GM12878 (cell line): ENCODE measurements at regions not wholly inside any gene's neighbourhood (a gene's known extent, or its start where the extent isn't known, plus 50 kb on each side); places are given as distances from the start of the nearest gene placed in this dataset.

Experiments
- ATAC-seq: fragments of 200-7000 bp; cut with Tn5 transposase; 3 replicates; pipeline ENCODE4 v1.9.1; 2020; ENCODE audit warnings: mild to moderate bottlenecking, moderate library complexity
- BruUV-seq: library from RNA; stranded (reverse); fragments of 400-500 nt; replicated peaks from 2 replicates; lab custom pipeline; 2021; lab: Mats Ljungman, UMichigan
- CTCF ChIA-PET: fragments of 300-600 bp; sonication (Branson Sonifier 250); formaldehyde crosslinking; extraction: SDS; loops from one replicate; lab custom pipeline; 2021; ENCODE audit warnings: inconsistent platforms; lab: Yijun Ruan, JAX
- POLR2A ChIA-PET: fragments of 350-600 bp; formaldehyde crosslinking; extraction: SDS; loops from one replicate; lab custom pipeline; 2021; ENCODE audit warnings: inconsistent platforms; lab: Charles Lee
- RAD21 ChIA-PET: fragments of 300-600 bp; sonication (Branson Sonifier 250); formaldehyde crosslinking; loops from one replicate; lab custom pipeline; 2023; ENCODE audit warnings: antibody characterized with exemption; ENCODE audit not compliant: unreplicated experiment; lab: Charles Lee
- SMC1A ChIA-PET: fragments of 300-600 bp; sonication (Branson Sonifier 250); formaldehyde crosslinking; loops from one replicate; lab custom pipeline; 2023; ENCODE audit not compliant: unreplicated experiment, uncharacterized antibody; lab: Charles Lee
- DNase-seq: peaks from one replicate; pipeline ENCODE4 v3.0.0-alpha.2; 2011; ENCODE audit warnings: low read depth, low spot score
- FAIRE-seq: peaks from 3 replicates; lab custom pipeline; 2011; peaks lifted over from hg19 to GRCh38; lab: Jason Lieb, UNC
- H2AFZ ChIP-seq: 2 replicates; pipeline ENCODE4 v1.6.0; 2011; ENCODE audit warnings: low read depth, low read length, control low read depth; ENCODE audit not compliant: control insufficient read depth
- H3K27ac ChIP-seq: 2 replicates; pipeline ENCODE4 v1.5.1; 2011; ENCODE audit warnings: control low read depth; ENCODE audit not compliant: control insufficient read depth, insufficient read depth
- H3K27me3 ChIP-seq, 2 experiments: replicated peaks in 1 of 2; 2 replicates each; pipeline versions ENCODE4 v1.6.0 to v1.6.1; 2011; ENCODE audit warnings: low read length in 1 of 2; ENCODE audit not compliant: control insufficient read depth in 2 of 2, insufficient read depth in 2 of 2
- H3K36me3 ChIP-seq, 2 experiments: 2 replicates each; pipeline ENCODE4 v1.5.1; 2011; ENCODE audit warnings: low read length in 1 of 2; ENCODE audit not compliant: control insufficient read depth in 2 of 2, insufficient read depth in 2 of 2
- H3K4me1 ChIP-seq: 2 replicates; pipeline ENCODE4 v1.6.1; 2011; ENCODE audit warnings: mild to moderate bottlenecking, low read length, moderate library complexity, mixed read lengths; ENCODE audit not compliant: control insufficient read depth, insufficient read depth
- H3K4me2 ChIP-seq: 2 replicates; pipeline ENCODE4 v1.6.0; 2011; ENCODE audit warnings: control low read depth; ENCODE audit not compliant: control insufficient read depth, insufficient read depth
- H3K4me3 ChIP-seq: fragments of 200-600 bp; sonication (generic); 2 replicates; pipeline ENCODE4 v1.5.1; 2016
- H3K79me2 ChIP-seq: 2 replicates; pipeline ENCODE4 v1.6.0; 2011; ENCODE audit warnings: low read length; ENCODE audit not compliant: control insufficient read depth, insufficient read depth
- H3K9ac ChIP-seq: 2 replicates; pipeline ENCODE4 v1.8.0; 2011; ENCODE audit warnings: low read length, control low read depth, mixed read lengths; ENCODE audit not compliant: control insufficient read depth, insufficient read depth
- H3K9me3 ChIP-seq: replicated peaks from 3 replicates; pipeline ENCODE4 v1.5.1; 2011; ENCODE audit warnings: mild to moderate bottlenecking, low read length; ENCODE audit not compliant: control insufficient read depth, insufficient read depth
- H4K20me1 ChIP-seq: 2 replicates; pipeline ENCODE4 v1.6.0; 2011; ENCODE audit not compliant: control insufficient read depth, insufficient read depth
- CBFB ChIP-seq: IDR thresholded peaks from 2 replicates; pipeline ENCODE4 v1.6.1; 2016; ENCODE audit warnings: antibody characterized with exemption, low read depth
- CBX3 ChIP-seq: fragments of 200-600 bp; sonication (generic); IDR thresholded peaks from 2 replicates; pipeline ENCODE4 v1.6.1; 2016; ENCODE audit warnings: low read depth, borderline replicate concordance
- CREB1 ChIP-seq: IDR thresholded peaks from 2 replicates; pipeline ENCODE4 v1.6.1; 2012; ENCODE audit warnings: low read depth, mild to moderate bottlenecking, inconsistent platforms
- HSF1 ChIP-seq: fragments of 150-350 bp; IDR thresholded peaks from 2 replicates; pipeline ENCODE4 v1.6.1; 2014; ENCODE audit warnings: mild to moderate bottlenecking, low read depth, low read length
- KAT2A ChIP-seq: conservative IDR thresholded peaks from 2 replicates; pipeline ENCODE4 v1.6.1; 2011; ENCODE audit warnings: low read depth, low read length; ENCODE audit not compliant: control insufficient read depth
- MTA3 ChIP-seq: IDR thresholded peaks from 2 replicates; pipeline ENCODE4 v1.6.1; 2012; ENCODE audit warnings: low read length, inconsistent platforms, borderline replicate concordance
- NBN ChIP-seq: fragments of 450-650 bp; IDR thresholded peaks from 2 replicates; pipeline ENCODE4 v1.6.1; 2016
- NR2F1 ChIP-seq: fragments of 450-650 bp; conservative IDR thresholded peaks from 2 replicates; pipeline ENCODE4 v1.6.1; 2017; ENCODE audit warnings: mild to moderate bottlenecking
- PKNOX1 ChIP-seq: fragments of 450-650 bp; IDR thresholded peaks from 2 replicates; pipeline ENCODE4 v1.6.1; 2016; ENCODE audit warnings: mild to moderate bottlenecking
- SRF ChIP-seq, 2 experiments: IDR thresholded peaks; 2 replicates each; pipeline ENCODE4 v1.6.1; 2011; ENCODE audit warnings: low read depth in 2 of 2, low read length in 2 of 2, mild to moderate bottlenecking in 1 of 2, moderate library complexity in 1 of 2
- STAT1 ChIP-seq: fragments of 450-650 bp; conservative IDR thresholded peaks from 2 replicates; pipeline ENCODE4 v1.6.1; 2014; ENCODE audit warnings: antibody characterized with exemption, mild to moderate bottlenecking
- ZBTB40 ChIP-seq: fragments of 450-650 bp; IDR thresholded peaks from 2 replicates; pipeline ENCODE4 v1.6.1; 2016; ENCODE audit warnings: mild to moderate bottlenecking, moderate library complexity, borderline replicate concordance
- WGBS: methylation state at CpG from one replicate; pipeline ENCODE4 v1.1.6; 2016; ENCODE audit warnings: low lambda C conversion rate; ENCODE audit not compliant: insufficient replicate concordance, insufficient coverage; ENCODE audit errors: missing lambda C conversion rate; 5-methylcytosine and 5-hydroxymethylcytosine counted together
- in situ Hi-C: fragments of 300-500 bp; cut with MboI; formaldehyde crosslinking; loops from 9 replicates; pipeline ENCODE4 v1.14.3; 2018; ENCODE audit warnings: mixed read lengths
- intact Hi-C: fragments of 100-400 bp; cut with micrococcal nuclease; formaldehyde crosslinking; loops from one replicate; pipeline ENCODE4 v1.14.2; 2022; ENCODE audit not compliant: unreplicated experiment

GRCh38 chr20:60690771-60691170 is 561.3 kb upstream of the CDH4 start (continued):
- no peak for TF ChIP-seq MTA3
- no peak for TF ChIP-seq HSF1
- TF ChIP-seq NBN = no peak
- TF ChIP-seq NR2F1 = no peak

- Histone ChIP-seq H2AFZ (no peak overlapping the region), H3K4me2 (no peak overlapping the region), H3K9me3 (no peaks in the 10 kb centered on the region), H3K36me3 (no peaks in the 10 kb centered on the region), H3K4me3 (no peak overlapping the region), H3K4me1 (no peaks in the 10 kb centered on the region), H3K27ac (no peak overlapping the region), H3K79me2 (no peaks in the 10 kb centered on the region), H4K20me1 (no peaks in the 10 kb centered on the region), H3K27me3 (no peaks in the 10 kb centered on the region), H3K9ac (no peak overlapping the region)
- intact Hi-C loops (no loop called here), in situ Hi-C loops (no loop called here)
- ChIA-PET SMC1A (no interaction called here), CTCF (no interaction called here), POLR2A (no interaction called here), RAD21 (no interaction called here)
- TF ChIP-seq SRF (IDR thresholded peaks at IDR 0.05; ENCODE audit: low read depth in 2 of 2, low read length in 2 of 2) = no peak
- no peak for TF ChIP-seq CBFB
- no peak for TF ChIP-seq CREB1
- no peak for TF ChIP-seq STAT1
- TF ChIP-seq KAT2A = no peak
- no peak for TF ChIP-seq ZBTB40
- no peak for TF ChIP-seq CBX3
- no peak for TF ChIP-seq PKNOX1
- DNase-seq = no peak
- no peak for FAIRE-seq
- no TSS peak for BruUV-seq
- no peak for ATAC-seq
- 35% methylated on average over 4 of the region's 4 CpGs for WGBS
Measured at GRCh38 chr20:60691966-60692615, 560.0 kb upstream of the CDH4 start.
